Hematopoietic multipotent progenitor cell treated with erythropoietin and hydrocortisone succinate and interleukin-3 and kit ligand, for 6 days (in vitro differentiated cells): ENCODE measurements at regions not wholly inside any gene's neighbourhood (a gene's known extent, or its start where the extent isn't known, plus 50 kb on each side); places are given as distances from the start of the nearest gene placed in this dataset.
"Not testable (repeated sequence)": the region's sequence is repeated elsewhere in the genome, so short reads cannot be mapped to it uniquely, and the experiment has no call there.

Experiments used
- DNase-seq: peaks from one replicate; pipeline ENCODE4 v3.0.0-alpha.2; 2015

DNA sequence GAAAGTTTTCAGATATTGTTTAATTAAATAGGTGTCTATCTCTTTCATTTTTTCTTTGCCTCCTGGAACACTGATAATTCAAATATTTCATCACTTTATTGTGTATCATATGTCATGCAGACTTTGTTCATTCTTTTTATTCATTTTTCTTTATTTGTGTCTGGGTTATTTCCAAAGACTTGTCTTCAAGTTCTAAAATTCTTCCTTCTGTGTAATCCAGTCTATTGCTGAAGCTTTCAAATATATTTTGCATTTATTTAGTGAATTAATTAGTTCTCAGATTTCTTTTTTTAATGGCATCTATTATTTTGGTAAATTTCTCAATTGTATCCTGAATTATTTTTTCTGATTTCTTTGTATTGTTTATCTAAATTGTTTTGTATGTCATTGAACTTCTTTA lies 70.1 kb downstream of the ZNF330 start:
- no peak for DNase-seq

DNA sequence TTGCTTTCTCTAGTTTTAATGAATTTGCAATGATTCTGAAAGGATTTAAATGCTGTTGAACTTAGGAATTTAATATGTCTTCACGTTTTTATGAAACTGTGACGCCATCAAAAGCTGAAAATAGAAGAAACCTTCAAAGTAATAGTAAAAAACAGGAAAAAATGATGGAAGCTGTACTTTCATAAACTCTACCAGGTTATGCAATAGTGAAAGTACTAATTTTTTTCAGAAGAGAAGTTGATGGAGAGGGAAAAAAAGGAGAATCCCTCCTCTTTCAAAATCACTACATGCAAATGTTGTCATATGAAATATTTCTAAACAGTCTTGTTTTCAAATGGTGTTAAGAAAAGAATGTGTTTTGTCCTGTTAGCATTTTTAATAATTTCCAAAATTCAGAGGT lies 73.6 kb downstream of the ZNF330 start:
- DNase-seq, result no peak

DNA sequence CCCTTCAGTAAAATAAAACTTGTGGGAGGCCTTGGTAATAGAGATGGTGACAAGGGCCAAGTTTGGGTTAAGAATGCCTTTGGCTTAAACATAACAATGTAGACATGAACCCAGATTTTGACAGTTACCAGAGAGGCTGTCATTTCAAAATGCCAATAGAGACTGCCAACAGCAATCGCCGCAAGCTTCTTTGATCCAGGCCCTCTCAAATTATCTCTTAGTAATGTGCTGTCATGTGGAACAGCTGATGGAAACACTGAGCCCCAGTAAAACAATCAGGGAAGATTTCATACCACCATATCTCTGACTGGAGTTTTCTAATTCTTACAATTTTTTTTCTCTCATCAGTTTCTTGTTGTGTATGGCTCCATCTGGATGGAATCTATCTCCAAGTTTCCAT lies 80.5 kb downstream of the ZNF330 start:
- DNase-seq, result no peak

DNA sequence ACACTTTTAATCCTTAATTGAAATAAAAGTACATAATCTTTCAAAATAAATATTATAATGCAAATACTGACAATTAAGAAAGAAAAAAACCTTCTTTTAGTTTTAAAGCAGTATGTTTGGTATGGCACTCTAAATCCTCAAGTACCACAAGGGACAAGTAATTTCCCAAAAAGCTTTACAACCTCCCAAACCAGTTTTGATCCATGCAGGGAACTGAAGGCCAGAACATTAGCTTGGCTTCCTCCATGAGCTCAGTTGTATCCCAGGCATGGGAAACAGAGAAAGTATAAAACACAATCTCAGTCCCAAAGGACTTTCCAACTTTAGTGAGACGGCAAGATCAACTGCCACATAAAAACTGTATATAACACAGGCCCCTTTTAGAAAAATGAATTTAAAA lies 82.2 kb downstream of the ZNF330 start:
- DNase-seq, result no peak

DNA sequence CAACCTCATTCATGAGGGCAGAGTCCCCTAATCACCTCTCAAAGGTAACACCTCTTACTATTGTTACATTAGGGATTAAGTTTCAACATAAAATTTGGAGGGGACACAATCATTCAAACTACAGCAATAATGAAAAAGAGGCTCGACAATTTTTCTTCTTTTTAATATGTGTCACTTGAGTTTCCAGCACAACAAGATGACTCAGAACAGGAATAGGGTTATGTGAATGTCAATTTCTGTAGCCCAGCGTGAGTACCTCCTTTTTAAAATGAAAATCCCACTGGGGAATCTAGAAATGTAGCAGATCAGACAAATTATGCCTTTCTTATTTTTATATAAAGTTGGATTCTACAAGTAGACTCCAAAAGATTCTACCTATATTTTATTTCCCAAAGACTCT lies 83.7 kb downstream of the ZNF330 start:
- no peak for DNase-seq

DNA sequence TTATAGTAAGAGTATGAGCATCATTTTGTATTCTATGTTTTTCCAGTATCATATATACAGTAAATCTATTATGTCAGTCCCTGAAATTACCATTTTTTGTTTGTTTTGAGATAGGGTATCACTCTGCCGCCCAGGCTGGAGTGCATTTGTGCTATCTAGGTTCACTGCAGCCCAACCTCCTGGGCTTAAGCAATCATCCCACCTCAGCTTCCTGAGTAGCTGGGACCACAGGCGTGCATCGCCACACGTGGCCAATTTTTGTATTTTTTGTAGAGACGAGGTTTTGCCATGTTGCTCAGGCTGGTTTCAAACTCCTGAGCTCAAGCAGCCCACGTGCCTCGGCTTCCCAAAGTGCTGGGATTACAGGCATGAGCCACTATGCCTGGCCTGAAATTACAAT lies 85.6 kb downstream of the ZNF330 start:
- DNase-seq, result peak; percentile 13

DNA sequence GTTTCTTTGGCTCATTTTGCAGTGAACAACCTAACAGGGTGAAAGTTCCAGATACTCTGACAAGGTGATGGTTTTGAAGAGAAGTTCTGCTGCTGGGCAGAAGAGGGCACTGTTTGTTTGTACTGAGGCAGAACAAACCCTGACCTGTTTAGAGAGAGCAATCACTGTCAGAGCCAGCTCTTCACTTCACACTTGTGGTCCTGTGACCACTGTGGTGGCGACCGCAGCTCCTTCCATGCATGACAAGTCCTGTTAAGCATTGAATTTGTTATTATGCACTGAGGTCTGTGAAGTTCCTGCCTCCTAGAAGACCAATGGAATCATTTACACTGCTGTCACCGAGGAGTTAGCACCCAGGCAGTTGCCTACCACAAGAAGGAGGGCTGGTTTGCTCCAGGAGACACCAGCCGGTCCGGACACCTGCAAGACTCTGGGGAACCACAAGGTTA lies 86.6 kb downstream of the ZNF330 start:
- DNase-seq, result peak; percentile 77

DNA sequence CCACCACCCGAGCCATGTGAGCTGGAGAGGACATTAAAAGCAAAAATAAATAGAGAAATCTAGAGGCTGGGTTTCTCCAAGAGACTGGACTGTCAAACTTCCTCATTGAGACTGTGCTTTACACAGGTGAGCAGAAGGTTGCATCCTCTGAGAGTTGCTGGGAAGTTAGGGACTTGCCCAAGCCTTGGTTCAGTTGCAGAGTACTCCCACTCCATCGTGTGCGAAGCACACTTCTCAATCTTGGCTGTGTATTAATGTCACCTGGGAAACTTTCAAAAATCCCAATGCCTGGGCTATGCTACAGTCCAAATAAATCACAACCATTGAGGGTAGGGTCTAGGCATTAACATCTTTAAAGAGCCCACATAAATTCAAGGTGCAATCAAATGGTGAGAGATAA lies 89.2 kb downstream of the ZNF330 start:
- DNase-seq, result no peak

DNA sequence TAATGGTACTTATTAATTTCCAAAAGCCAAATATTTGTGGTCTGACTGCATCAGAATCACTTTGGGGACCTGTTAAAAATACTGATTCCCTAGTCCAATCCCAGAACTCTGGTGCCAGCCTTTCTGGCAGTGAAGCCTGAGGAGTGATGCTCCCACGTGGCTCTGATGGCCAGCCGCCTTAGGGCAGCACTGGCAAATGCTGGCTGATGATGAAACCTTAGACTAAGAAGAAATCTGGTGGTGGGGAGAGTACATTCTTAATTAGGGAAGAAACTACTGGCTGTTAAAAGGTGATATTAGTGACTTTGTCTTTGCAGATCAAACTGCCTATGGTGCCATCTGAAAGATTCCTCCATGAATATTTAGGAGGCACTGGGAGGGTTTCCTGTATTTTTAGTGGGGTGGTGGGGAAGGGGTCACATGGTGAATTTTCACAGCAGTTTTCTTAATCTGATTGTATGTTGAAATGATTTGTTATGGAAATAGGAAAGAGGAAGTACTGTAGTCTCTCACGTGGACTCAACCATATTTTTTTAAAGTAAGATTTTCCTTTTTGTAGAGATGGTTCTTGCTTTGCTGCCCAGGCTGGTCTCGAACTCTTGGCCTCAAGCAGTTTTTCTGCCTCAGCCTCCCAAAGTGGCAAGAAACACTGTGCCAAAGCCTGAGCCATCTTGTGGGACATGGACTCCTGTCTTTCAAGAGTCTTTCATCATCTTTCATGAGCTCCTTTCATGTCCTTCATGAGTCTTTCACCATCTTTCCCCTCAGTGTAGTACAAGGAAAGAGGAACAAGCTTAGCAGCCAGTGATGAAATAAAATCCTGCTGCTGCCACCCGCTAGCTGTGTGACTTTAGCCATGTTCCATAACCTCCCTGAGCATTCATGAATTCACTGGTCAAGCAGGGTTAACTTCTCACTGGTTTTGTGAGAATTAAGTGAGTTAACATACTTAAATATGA lies 90.8 kb downstream of the ZNF330 start:
- DNase-seq, result peak; percentile 44

DNA sequence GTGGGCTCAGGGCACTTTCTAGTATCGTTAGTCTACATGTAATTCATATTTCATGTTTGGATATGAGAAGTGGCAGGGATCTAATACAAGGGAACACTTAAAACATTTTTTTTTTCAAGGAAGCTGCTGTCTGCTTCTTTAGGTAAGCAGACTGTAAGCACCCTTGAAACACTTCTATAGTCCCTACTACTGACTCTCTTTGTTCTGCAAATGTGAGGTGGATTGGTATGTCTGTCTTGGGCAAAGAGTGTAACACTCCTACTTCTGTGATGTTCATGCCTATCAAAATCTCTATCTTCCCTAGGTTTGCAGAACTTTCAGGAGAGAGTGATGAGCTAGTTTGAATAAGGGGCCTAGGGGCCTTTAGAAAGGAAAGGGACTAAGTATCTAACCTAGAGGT lies 93.9 kb downstream of the ZNF330 start:
- DNase-seq, result no peak

DNA sequence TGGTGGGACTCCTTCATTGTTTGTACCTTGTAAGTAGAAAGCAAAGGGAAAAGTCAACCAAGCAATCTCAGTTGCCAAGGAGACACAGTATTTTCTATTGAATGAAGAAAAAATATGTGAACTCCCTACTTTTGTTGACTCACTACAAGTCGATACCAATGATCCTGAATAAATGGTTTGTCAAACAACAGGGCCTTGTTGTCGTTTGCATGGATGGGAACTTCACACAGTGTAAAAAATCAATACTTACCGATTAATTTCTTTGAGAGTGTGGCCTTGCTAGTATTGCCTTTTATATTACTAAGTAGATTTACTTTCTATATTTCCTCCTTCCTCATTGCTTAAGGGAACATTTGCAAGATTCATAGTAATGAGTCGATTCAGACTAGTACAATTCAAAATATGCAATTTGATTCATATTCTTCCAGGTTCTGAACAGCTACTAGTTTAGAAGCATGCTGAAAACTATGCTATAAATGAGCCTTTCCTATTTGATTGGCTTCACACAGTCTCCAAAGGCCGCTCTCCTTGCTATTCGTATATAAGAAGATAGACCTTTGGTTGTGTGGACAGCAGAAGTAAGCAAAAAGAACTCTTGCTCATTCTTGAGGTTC lies 108.0 kb downstream of the ZNF330 start:
- DNase-seq, result no peak

DNA sequence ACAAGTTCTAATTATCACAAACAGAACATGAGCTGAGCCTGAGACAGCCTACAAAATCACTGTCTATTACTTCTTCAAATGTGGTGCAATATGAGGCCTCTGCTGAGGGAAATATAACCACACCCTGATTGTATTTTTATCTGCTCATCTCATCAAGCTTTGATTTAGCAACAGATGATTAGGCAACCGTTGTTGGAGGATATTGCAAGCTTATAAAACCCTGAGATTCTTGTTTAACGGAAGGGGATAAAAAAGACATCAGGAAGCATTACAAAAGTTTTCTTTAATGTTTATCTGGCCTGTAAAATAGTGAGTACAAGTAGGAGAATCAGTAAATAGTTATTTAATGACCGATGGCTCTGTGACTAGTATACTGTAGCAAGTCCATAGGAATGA lies 108.5 kb downstream of the ZNF330 start:
- DNase-seq, result peak; percentile 69

DNA sequence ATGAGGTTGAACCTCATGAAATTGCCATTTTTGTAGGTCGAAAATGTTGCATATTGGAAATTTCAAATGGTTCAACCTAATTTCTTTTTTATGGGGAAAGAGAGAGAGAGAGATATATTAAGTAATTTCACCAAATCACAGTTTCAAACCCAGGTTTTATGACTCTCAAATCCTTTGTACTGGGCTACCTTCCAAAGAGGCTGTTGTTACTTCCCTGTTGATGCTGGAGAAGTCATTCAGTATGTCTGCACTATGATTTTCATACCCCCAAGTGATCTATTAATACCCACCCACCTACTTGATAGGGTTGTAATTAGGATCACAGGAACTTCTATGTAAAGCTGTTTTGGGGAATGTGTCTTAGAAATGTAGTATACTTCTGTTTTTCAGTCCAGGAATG lies 109.9 kb downstream of the ZNF330 start:
- DNase-seq, result no peak

DNA sequence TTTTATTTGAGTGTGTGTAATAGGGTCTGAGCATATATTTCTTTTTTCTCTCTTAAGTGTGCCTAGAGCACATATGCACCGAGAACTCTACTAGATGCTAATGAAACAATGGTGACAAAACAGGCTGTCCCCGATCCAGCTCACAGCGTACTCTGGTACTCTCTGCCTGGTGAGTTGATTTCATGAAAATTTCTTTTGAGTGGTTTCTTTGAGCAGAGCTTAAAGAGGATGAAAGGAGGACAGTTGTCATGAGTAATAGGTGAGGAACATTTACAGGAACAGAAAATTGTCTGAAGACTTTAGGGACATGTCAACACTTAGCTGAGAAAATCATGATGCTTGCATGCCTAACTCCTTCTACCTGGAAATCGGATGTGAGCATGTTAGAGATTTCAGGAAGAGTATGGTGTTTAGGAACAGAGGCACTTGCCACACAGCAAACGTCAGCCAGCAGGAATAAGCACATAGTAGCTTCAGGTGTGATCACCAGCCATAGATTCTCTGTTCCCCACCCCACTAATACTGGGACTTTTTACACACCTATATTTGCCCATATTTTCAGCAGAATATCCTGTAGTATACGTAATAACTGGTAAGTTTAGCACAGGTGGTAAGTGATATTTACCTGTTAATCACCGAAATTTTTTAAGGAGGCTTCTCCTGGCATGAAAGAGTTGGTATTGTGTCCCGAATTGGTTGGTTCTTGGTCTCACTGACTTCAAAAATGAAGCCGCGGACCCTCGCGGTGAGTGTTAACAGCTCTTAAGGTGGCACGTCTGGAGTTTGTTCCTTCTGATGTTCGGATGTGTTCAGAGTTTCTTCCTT lies 111.1 kb downstream of the ZNF330 start:
- no peak for DNase-seq

DNA sequence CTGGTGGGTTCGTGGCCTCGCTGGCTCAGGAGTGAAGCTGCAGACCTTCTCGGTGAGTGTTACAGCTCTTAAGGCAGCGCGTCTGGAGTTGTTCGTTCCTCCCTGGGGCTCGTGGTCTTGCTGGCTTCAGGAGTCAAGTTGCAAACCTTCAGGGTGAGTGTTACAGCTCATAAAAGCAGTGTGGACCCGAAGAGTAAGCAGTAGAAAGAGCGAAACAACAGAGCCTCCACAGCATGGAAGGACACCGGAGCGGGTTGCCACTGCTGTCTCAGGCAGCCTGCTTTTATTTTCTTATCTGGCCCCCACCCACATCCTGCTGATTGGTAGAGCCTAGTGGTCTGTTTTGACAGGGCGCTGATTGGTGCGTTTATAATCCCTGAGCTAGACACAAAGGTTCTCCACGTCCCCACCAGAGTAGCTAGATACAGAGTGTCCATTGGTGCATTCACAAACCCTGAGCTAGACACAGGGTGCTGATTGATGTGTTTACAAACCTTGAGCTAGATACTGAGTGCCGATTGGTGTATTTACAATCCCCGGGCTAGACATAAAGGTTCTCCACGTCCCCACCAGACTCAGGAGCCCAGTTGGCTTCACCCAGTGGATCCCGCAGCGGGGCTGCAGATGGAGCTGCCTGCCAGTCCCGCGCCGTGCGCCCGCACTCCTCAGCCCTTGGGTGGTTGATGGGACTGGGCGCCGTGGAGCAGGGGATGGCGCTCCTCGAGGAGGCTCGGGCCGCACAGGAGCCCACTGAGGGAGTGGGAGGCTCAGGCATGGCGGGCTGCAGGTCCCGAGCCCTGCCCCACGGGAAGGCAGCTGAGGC lies 111.9 kb downstream of the ZNF330 start:
- not testable (repeated sequence) for DNase-seq

DNA sequence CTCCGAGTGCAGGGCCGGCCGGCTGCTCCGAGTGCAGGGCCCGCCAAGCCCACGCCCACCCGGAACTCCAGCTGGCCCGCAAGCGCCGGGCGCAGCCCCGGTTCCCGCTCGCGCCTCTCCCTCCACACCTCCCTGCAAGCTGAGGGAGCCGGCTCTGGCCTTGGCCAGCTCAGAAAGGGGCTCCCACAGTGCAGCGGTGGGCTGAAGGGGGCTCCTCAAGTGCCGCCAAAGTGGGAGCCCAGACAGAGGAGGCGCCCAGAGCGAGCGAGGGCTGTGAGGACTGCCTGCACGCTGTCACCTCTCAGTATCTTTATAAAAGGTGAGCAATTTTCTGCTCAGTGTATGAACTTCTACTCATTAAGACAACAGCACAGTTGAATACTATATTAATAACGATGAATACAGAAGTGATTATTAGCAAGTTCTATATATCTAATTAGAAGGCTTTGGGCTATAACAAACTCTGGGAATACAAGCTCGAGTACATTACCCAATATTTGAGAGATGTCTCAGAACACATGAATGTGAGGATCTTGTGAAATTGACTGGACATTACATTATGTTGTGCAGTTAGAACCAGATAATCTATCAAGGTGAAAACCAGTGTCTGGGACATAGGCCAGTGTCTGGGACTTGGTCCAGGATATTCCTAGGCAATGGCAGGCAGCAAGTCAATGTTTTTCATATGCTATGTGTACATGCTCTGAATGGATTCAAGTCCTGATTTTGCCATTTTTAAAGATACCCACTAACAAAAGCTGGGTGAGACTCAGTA lies 112.9 kb downstream of the ZNF330 start:
- not testable (repeated sequence) for DNase-seq

DNA sequence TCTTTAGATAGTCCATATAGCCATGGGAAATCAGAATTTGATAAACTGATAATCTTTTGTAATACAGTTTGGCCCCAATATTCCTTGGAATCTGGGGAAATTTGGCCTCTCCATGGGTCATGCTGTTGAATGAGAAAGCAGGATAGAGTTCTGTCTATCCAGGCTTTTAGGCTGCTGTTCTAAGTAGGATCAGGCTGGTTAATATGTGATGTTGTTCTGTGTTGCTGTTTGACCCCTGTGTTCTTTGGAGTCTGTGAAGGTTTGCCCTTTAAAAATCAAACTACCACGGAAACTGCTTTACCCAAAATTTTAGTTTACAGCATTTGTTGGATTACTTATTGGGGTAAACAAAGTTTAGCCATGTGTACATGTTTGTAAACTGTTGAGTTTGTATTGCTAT lies 114.5 kb downstream of the ZNF330 start:
- no peak for DNase-seq

DNA sequence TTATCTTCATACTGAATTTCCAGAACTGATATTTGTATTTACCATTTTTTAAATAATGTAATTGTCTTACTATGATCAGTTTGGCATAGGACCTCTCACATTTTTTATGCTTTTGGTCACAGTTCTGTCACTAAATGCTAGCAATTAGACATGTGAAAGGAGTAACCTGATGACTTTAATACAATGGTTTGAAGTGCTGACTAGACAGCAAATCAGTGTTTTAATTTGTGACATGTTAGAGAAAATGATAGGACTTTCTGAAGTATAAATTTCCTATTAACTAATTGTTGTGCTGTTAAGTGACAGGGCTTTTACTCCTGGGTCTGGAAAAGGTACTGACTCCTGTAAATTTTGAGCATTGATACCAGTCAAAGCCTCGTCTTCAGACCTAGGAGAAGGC lies 117.5 kb downstream of the ZNF330 start:
- DNase-seq, result no peak

DNA sequence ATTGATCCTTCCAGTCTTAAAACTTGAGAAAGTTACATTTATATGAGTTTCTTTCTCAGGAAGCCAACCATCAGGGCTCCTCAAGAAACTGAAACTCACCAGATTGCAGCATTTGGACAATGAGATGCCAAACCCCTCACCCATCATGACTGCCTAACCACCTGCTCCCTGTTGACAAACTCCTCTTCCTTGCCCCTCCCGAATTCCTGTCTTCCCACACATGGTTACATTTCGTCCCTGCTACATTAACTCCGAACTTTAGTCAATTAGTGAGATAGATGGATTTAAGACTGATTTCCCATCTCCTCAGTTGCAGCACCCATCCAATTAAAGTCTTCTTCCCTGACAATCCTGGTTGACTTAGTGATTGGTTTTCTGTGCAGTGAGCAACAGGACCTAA lies 118.7 kb downstream of the ZNF330 start:
- DNase-seq, result no peak

DNA sequence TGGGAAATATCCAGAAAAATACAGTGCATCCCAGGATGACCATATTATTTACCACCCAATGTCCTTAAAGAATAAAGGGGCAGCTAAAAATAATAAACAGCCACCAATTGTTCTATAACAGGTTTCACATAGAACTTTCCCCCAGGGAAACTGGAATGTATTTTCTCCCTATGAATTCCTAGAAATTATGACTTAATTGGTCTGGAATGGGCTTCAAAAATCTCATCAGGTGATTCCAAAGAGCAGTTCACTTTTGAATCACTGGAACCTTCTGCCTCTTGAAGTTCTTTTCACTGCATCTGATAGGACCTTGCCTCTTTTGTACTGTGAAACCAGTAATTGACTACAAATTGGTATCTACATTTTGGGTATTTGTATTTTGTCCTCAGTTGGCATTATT lies 119.3 kb downstream of the ZNF330 start:
- no peak for DNase-seq

DNA sequence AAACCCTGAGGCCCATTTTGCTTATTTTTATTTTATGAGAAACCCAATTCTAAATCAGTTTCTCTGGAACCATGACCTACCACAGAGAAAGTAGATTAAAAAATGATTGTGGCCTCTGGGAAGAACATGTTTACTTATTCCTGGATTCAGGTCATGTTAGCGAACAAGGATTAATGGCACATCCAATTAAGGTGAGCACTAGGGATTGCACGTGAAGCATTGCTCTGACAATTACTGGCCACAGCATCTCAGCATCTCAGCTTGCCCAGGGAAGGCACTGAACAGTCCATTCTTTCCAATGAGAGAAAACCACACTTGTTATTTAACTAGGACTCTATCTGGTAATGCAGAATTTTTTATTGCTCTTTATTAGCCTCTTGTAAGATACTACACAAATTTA lies 119.8 kb downstream of the ZNF330 start:
- DNase-seq, result no peak

DNA sequence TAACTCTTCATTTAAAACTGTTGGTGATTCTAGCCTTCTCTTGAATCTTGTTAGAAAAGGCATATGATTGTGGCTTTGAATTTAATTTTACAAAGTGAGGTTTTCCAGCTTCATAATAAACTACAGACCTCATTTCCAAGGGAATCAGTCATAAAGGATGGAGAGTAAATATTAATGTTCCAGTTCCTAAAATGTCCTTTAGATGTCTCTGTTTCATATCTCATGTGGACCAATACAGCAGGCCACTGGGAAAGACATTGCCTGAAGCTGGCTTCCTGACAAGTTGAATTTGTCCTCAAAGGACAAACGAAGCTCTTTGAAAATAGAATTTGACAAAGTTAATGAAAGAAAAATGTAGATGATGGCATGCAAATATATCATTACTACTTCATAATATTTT lies 125.4 kb downstream of the ZNF330 start:
- peak; percentile 81 for DNase-seq
